Lung (tissue), 11 donors: ENCODE measurements at regions not wholly inside any gene's neighbourhood (a gene's known extent, or its start where the extent isn't known, plus 50 kb on each side); places are given as distances from the start of the nearest gene placed in this dataset.
"Not testable (repeated sequence)": the region's sequence is repeated elsewhere in the genome, so short reads cannot be mapped to it uniquely, and the experiment has no call there.

ENCODE experiments used
- ATAC-seq: fragments of 200-7000 bp; cut with Tn5 transposase; one replicate; pipeline ENCODE4 v1.9.1; 2020; ENCODE audit warnings: moderate number of reproducible peaks; ENCODE audit not compliant: insufficient read depth, low FRiP score
- DNase-seq, 3 donors: peaks; one replicate each; pipeline ENCODE4 v3.0.0-alpha.2; 2013 to 2017
- H3K27ac ChIP-seq, 2 donors: one replicate each; pipeline ENCODE4 v1.5.1; 2013; ENCODE audit warnings: mild to moderate bottlenecking in 2 of 2, moderate library complexity in 2 of 2, control low read depth in 1 of 2, inconsistent platforms in 1 of 2, low read depth in 1 of 2, low read length in 1 of 2
- H3K27me3 ChIP-seq, 3 donors: one replicate each; pipeline ENCODE4 v1.5.1; 2013; ENCODE audit warnings: low read length in 2 of 3; ENCODE audit not compliant: control insufficient read depth in 3 of 3, insufficient read depth in 3 of 3
- H3K36me3 ChIP-seq, 4 donors: one replicate each; pipeline ENCODE4 v1.5.1; 2013; ENCODE audit warnings: low read length in 4 of 4, mild to moderate bottlenecking in 1 of 4, moderate library complexity in 1 of 4; ENCODE audit not compliant: control insufficient read depth in 4 of 4, insufficient read depth in 4 of 4
- H3K4me1 ChIP-seq, 5 donors: one replicate each; pipeline ENCODE4 v1.5.1; 2013; ENCODE audit warnings: low read length in 5 of 5, mild to moderate bottlenecking in 2 of 5, moderate library complexity in 1 of 5; ENCODE audit not compliant: control insufficient read depth in 5 of 5, insufficient read depth in 5 of 5
- H3K4me3 ChIP-seq: one replicate; pipeline ENCODE4 v1.5.1; 2013; ENCODE audit warnings: mild to moderate bottlenecking, control low read depth, moderate library complexity
- H3K9ac ChIP-seq, 2 donors: one replicate each; pipeline ENCODE4 v1.5.1; 2013; ENCODE audit warnings: low read length in 2 of 2, control low read depth in 1 of 2; ENCODE audit not compliant: insufficient read depth in 1 of 2
- H3K9me3 ChIP-seq, 4 donors: one replicate each; pipeline ENCODE4 v1.5.1; 2013; ENCODE audit warnings: low read length in 3 of 4, mild to moderate bottlenecking in 1 of 4, moderate library complexity in 1 of 4; ENCODE audit not compliant: control insufficient read depth in 4 of 4, insufficient read depth in 3 of 4
- CTCF ChIP-seq: IDR thresholded peaks from 2 replicates; pipeline ENCODE4 v1.5.1; 2012; ENCODE audit warnings: mild to moderate bottlenecking; ENCODE audit errors: control extremely low read depth, extremely low read depth
- WGBS, 2 donors: extraction: QIAGEN DNeasy Blood & Tissue Kit; methylation state at CpG; one replicate each; pipeline ENCODE4 v1.1.7; 2013; 5-methylcytosine and 5-hydroxymethylcytosine counted together
- donor health status: control.
- donor health status: control.
- donor health status: Bipolar disorder and iron deficiency.
- donor health status: healthy.
- donor health status: DM: yes; HTN: yes; CAD: no.

- Histone ChIP-seq H3K36me3 (no peaks in the 10 kb centered on the region), H3K9me3 (no peaks in the 10 kb centered on the region), H3K9ac (no peak overlapping the region), H3K27ac (no peak overlapping the region), H3K4me3 (no peak overlapping the region), H3K27me3 (peaks cover 0 to 3% (median 0%) of the 10 kb centered on the region in 3 donors), H3K4me1 (no peaks in the 10 kb centered on the region)
- DNase-seq, result no peak
- no peak for TF ChIP-seq CTCF
- ATAC-seq, result no peak
Observed at GRCh38 chr4:174183259-174183658, 100.2 kb downstream of the FBXO8 start.

- no peak overlapping the region for H3K27ac ChIP-seq
- no peak overlapping the region for H3K4me3 ChIP-seq
- H3K4me1 ChIP-seq, result no peaks in the 10 kb centered on the region
- TF ChIP-seq CTCF, result no peak
- no peak for DNase-seq
- no peak overlapping the region for H3K9ac ChIP-seq
- H3K36me3 ChIP-seq, result no peaks in the 10 kb centered on the region
- ATAC-seq, result no peak
- no peaks in the 10 kb centered on the region for H3K9me3 ChIP-seq
- peaks cover 0 to 3% (median 0%) of the 10 kb centered on the region in 3 donors for H3K27me3 ChIP-seq
Observed at GRCh38 chr4:174181827-174182226, 101.6 kb downstream of the FBXO8 start.

GRCh38 chr4:174177536-174177935 lies 105.9 kb downstream of the FBXO8 start:
- H3K4me1 ChIP-seq, result no peaks in the 10 kb centered on the region
- H3K27ac ChIP-seq, result no peak overlapping the region
- ATAC-seq, result no peak
- H3K9ac ChIP-seq, result no peak overlapping the region
- no peak for DNase-seq
- H3K4me3 ChIP-seq, result no peak overlapping the region
- H3K9me3 ChIP-seq, result no peaks in the 10 kb centered on the region
- TF ChIP-seq CTCF, result no peak
- no peaks in the 10 kb centered on the region for H3K36me3 ChIP-seq
- H3K27me3 ChIP-seq, result peaks cover 0 to 3% (median 0%) of the 10 kb centered on the region in 3 donors
- 41 to 60% methylated on average over 1 of the region's 1 CpG for WGBS, 2 donors

GRCh38 chr4:174175836-174176235 lies 107.6 kb downstream of the FBXO8 start:
- H3K27ac ChIP-seq, result not testable (repeated sequence)
- 86 to 93% methylated on average over 4 of the region's 4 CpGs for WGBS, 2 donors

More at GRCh38 chr4:174175836-174176235, 107.6 kb downstream of the FBXO8 start:
- not testable (repeated sequence) for H3K9ac ChIP-seq, ATAC-seq, DNase-seq, H3K4me1 ChIP-seq, H3K36me3 ChIP-seq, H3K4me3 ChIP-seq, H3K9me3 ChIP-seq, H3K27me3 ChIP-seq
